Osteocyte (in vitro differentiated cells): ENCODE measurements at regions not wholly inside any gene's neighbourhood (a gene's known extent, or its start where the extent isn't known, plus 50 kb on each side); places are given as distances from the start of the nearest gene placed in this dataset.

ENCODE experiments used
- DNase-seq: peaks from one replicate; pipeline ENCODE4 v3.0.0; 2021; ENCODE audit warnings: mixed read lengths; ENCODE audit not compliant: unreplicated experiment; ENCODE audit errors: extremely low spot score
- H3K27ac Mint-ChIP-seq: one replicate; pipeline ENCODE4 v1.8.0; 2021; ENCODE audit warnings: mild to moderate bottlenecking, mixed read lengths; ENCODE audit not compliant: unreplicated experiment
- H3K27me3 Mint-ChIP-seq: one replicate; pipeline ENCODE4 v1.8.0; 2021; ENCODE audit warnings: mixed read lengths; ENCODE audit not compliant: unreplicated experiment
- H3K36me3 Mint-ChIP-seq: one replicate; pipeline ENCODE4 v1.8.0; 2021; ENCODE audit warnings: mixed read lengths; ENCODE audit not compliant: unreplicated experiment
- H3K4me1 Mint-ChIP-seq: one replicate; pipeline ENCODE4 v1.8.0; 2021; ENCODE audit warnings: mixed read lengths; ENCODE audit not compliant: unreplicated experiment
- H3K4me3 Mint-ChIP-seq: one replicate; pipeline ENCODE4 v1.8.0; 2021; ENCODE audit warnings: mild to moderate bottlenecking, moderate library complexity, mixed read lengths; ENCODE audit not compliant: unreplicated experiment
- H3K9me3 Mint-ChIP-seq: one replicate; pipeline ENCODE4 v1.8.0; 2021; ENCODE audit warnings: mixed read lengths; ENCODE audit not compliant: unreplicated experiment
- TF ChIP-seq, protein P1 (sequence below): fragments of 200-600 bp; sonication (generic); IDR thresholded peaks from 2 replicates; pipeline ENCODE4 v1.5.0; 2021; ENCODE audit warnings: antibody characterized with exemption, mild to moderate bottlenecking, moderate library complexity

DNA sequence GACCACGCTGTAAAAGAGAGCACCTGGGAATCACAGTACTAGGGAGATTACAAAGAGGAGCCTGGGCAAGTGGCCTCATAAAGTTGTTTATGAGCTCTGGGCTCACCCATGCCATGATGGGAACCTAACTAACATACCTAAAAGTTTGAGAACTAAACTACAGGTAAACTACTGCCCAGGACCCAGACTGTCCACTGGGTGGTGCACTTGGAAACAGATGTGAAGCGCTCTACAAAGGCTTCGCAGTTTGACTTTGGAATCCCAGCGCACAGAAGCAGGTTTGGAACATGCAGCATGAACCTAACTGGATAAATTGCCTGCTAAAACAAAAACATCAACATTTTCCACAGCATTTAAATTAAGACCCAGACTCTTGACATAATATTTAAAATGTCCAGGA, 418.6 kb downstream of the FAM181B start:
- DNase-seq = no peak
- no peaks in the 10 kb centered on the region for H3K36me3 Mint-ChIP-seq
- TF ChIP-seq, protein P1, sequence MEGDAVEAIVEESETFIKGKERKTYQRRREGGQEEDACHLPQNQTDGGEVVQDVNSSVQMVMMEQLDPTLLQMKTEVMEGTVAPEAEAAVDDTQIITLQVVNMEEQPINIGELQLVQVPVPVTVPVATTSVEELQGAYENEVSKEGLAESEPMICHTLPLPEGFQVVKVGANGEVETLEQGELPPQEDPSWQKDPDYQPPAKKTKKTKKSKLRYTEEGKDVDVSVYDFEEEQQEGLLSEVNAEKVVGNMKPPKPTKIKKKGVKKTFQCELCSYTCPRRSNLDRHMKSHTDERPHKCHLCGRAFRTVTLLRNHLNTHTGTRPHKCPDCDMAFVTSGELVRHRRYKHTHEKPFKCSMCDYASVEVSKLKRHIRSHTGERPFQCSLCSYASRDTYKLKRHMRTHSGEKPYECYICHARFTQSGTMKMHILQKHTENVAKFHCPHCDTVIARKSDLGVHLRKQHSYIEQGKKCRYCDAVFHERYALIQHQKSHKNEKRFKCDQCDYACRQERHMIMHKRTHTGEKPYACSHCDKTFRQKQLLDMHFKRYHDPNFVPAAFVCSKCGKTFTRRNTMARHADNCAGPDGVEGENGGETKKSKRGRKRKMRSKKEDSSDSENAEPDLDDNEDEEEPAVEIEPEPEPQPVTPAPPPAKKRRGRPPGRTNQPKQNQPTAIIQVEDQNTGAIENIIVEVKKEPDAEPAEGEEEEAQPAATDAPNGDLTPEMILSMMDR = peak; percentile 20
- no peaks in the 10 kb centered on the region for H3K9me3 Mint-ChIP-seq
- peaks cover 15% of the 10 kb centered on the region for H3K27me3 Mint-ChIP-seq
- H3K4me1 Mint-ChIP-seq = no peaks in the 10 kb centered on the region
- no peak overlapping the region for H3K4me3 Mint-ChIP-seq
- H3K27ac Mint-ChIP-seq = no peak overlapping the region

DNA sequence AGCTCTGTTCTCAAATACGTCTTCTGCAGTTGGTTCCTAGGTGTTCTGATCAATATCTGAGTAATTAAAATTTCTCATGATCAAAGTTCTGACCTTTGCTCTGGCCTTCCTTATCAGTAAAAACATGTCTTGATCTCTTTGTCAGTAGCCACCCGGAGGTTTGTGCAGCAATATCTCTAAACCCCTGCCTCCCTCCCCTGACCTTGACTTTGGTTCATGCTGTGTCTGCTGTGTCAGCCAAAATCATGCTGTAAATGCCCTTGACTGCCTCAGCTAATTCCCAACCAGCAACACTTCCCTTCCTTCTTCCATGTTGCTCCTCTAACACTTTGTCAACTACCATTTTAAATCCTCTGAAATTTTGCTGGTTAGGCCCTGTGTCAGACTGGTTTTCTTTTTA, 424.7 kb downstream of the FAM181B start:
- no peaks in the 10 kb centered on the region for H3K9me3 Mint-ChIP-seq
- no peaks in the 10 kb centered on the region for H3K36me3 Mint-ChIP-seq
- no peak overlapping the region for H3K27ac Mint-ChIP-seq
- H3K27me3 Mint-ChIP-seq = peaks cover 2% of the 10 kb centered on the region
- no peaks in the 10 kb centered on the region for H3K4me1 Mint-ChIP-seq
- no peak overlapping the region for H3K4me3 Mint-ChIP-seq
- TF ChIP-seq, protein P1 = no peak
- no peak for DNase-seq

DNA sequence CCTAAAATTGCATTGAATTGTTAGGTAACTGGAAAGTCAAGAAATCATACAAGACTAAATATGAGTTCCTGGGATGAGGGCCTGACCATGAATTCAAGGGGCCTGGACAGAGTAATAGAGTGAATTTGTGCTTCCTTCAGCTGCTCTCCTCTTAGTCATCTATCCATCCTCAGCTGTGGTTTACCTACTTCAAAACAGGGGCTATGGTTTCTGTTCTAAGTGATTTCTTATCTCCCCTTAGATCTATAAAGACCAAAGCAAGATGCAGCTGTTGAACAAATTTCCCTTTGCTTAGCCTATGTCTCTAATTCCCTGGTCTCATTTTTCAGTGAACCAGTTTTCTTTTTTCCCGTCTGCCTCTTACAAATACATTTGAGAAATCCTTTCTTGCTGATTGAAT, 428.5 kb downstream of the FAM181B start:
- Mint-ChIP-seq H3K27ac (no peak overlapping the region), H3K4me3 (no peak overlapping the region), H3K9me3 (no peaks in the 10 kb centered on the region), H3K27me3 (peaks cover 2% of the 10 kb centered on the region), H3K36me3 (no peaks in the 10 kb centered on the region), H3K4me1 (no peaks in the 10 kb centered on the region)
- no peak for DNase-seq
- TF ChIP-seq, protein P1 = no peak

DNA sequence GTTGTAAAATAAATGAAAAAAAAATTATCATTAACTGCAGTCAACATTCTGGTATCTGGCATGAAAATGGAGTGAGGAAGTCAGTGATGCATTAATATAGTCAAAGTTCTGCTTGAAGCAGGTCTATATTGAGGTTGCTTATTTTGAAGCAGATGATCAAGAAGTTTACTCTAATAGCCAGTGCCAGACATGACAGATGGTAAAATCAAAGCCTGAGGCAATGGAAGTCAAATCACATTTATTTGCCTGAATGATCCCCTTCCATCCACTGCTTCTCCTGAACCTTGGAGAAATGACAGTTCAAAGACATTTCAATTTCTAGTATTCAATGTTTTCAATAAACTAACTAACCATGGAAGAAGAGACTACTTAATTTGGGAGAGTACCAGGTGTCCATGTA, 430.0 kb downstream of the FAM181B start:
- DNase-seq = no peak
- TF ChIP-seq, protein P1 = no peak
- Mint-ChIP-seq H3K4me3 (no peak overlapping the region), H3K36me3 (no peaks in the 10 kb centered on the region), H3K27ac (no peak overlapping the region), H3K27me3 (peaks cover 4% of the 10 kb centered on the region), H3K4me1 (no peaks in the 10 kb centered on the region), H3K9me3 (no peaks in the 10 kb centered on the region)

DNA sequence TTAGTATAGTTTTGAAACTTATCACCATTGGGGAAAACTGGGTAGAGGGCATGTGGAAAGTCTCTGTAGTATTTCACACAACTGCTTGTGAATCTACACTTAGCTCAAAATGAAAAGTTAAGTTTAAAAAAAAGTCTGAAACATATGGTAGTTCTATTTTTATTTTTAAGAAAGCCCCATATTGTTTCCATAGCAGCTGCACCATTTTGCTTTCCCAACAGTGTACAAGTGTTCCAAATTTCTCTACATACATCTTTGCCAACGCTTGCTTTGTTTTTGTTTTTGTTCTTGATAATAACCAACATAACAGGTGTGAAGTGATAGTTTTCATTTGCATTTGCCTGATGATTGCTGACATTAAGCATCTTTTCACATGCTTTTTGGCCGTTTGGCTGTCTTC, 445.2 kb downstream of the FAM181B start:
- no peaks in the 10 kb centered on the region for H3K9me3 Mint-ChIP-seq
- TF ChIP-seq, protein P1 = no peak
- H3K27ac Mint-ChIP-seq = no peak overlapping the region
- H3K27me3 Mint-ChIP-seq = no peaks in the 10 kb centered on the region
- no peaks in the 10 kb centered on the region for H3K36me3 Mint-ChIP-seq
- H3K4me1 Mint-ChIP-seq = no peaks in the 10 kb centered on the region
- no peak for DNase-seq
- H3K4me3 Mint-ChIP-seq = no peak overlapping the region
